GM10248 (cell line): ENCODE measurements at regions not wholly inside any gene's neighbourhood (a gene's known extent, or its start where the extent isn't known, plus 50 kb on each side); places are given as distances from the start of the nearest gene placed in this dataset.
"Not testable (repeated sequence)": the region's sequence is repeated elsewhere in the genome, so short reads cannot be mapped to it uniquely, and the experiment has no call there.

Experiments
- CTCF ChIA-PET: fragments of 300-600 bp; sonication (Branson Sonifier 250); formaldehyde crosslinking; extraction: SDS; loops from one replicate; lab custom pipeline; 2021; ENCODE audit warnings: antibody characterized with exemption; lab: Yijun Ruan, JAX
- POLR2A ChIA-PET: fragments of 350-650 bp; sonication (Branson Sonifier 250); formaldehyde crosslinking; extraction: SDS; loops from one replicate; lab custom pipeline; 2020; ENCODE audit warnings: antibody characterized with exemption; lab: Yijun Ruan, JAX
- DNase-seq: peaks from one replicate; pipeline ENCODE4 v3.0.0; 2012; ENCODE audit errors: extremely low spot score
- CTCF ChIP-seq: IDR thresholded peaks from 2 replicates; pipeline ENCODE4 v1.5.1; 2012; ENCODE audit warnings: mild to moderate bottlenecking, low read depth; ENCODE audit errors: extremely low read depth, missing control alignments, control extremely low read depth

- DNase-seq = no peak
- no peak for TF ChIP-seq CTCF
- POLR2A ChIA-PET = no interaction called here
- CTCF ChIA-PET = interaction anchor here (1.3 kb wide), 1 partner anchor 13 kb away, joined by 3 read pairs; no protein-coding TSS in a partner anchor
Observed at GRCh38 chr4:62510228-62510627, 1310.1 kb downstream of the ADGRL3 start.

GRCh38 chr4:62500296-62500695 lies 1300.2 kb downstream of the ADGRL3 start:
- ChIA-PET POLR2A (no interaction called here), CTCF (no interaction called here)
- TF ChIP-seq CTCF = no peak
- DNase-seq = no peak

- POLR2A ChIA-PET = no interaction called here
- CTCF ChIA-PET = interaction anchor here (1.8 kb wide), 1 partner anchor 10 kb away, joined by 3 read pairs; no protein-coding TSS in a partner anchor
- no peak for DNase-seq
Observed at GRCh38 chr4:62495032-62495431, 1294.9 kb downstream of the ADGRL3 start.

GRCh38 chr4:62491756-62492155 lies 1291.6 kb downstream of the ADGRL3 start:
- CTCF ChIA-PET, POLR2A ChIA-PET, DNase-seq: not testable (repeated sequence)

More at GRCh38 chr4:62495032-62495431, 1294.9 kb downstream of the ADGRL3 start:
- no peak for TF ChIP-seq CTCF

- ChIA-PET CTCF (interaction anchor here (1.0 kb wide), 1 partner anchor 10 kb away, joined by 3 read pairs; no protein-coding TSS in a partner anchor), POLR2A (no interaction called here)
- no peak for TF ChIP-seq CTCF
- no peak for DNase-seq
Observed at GRCh38 chr4:62490635-62491034, 1290.5 kb downstream of the ADGRL3 start.

- no peak for DNase-seq
- ChIA-PET CTCF (interaction anchor here (1.8 kb wide), 1 partner anchor 94 kb away, joined by 3 read pairs; no protein-coding TSS in a partner anchor), POLR2A (no interaction called here)
- TF ChIP-seq CTCF = no peak
Observed at GRCh38 chr4:62487016-62487415, 1286.9 kb downstream of the ADGRL3 start.

- CTCF ChIA-PET = no interaction called here
- no peak for TF ChIP-seq CTCF
- POLR2A ChIA-PET = no interaction called here
- no peak for DNase-seq
Observed at GRCh38 chr4:62484357-62484756, 1284.2 kb downstream of the ADGRL3 start.
